ENCODE measurements at regions not wholly inside any gene's neighbourhood (a gene's known extent, or its start where the extent isn't known, plus 50 kb on each side); places are given as distances from the start of the nearest gene placed in this dataset.

DNA sequence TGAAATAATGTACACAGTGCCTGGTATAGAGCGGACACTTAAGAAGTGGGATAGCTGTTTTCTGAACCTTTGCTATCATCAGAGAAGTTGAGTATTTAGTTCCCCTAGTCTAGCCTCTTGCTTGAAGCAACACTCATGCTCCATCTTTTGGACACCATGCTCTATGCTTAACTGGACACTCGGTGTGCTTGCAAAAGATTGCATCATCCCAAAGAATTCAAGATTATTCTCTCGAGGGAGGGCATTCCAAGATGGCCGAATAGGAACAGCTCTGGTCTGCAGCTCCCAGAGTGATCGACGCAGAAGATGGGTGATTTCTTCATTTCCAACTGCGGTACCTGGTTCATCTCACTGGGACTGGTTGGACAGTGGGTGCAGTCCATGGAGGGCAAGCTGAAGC lies 143.9 kb upstream of the FSHR start:
- no peak for DNase-seq (ENCODE audit: extremely low read depth, low read depth)
- TF ChIP-seq CTCF (IDR thresholded peaks at IDR 0.05; ENCODE audit: low read depth, low read length, missing control alignments) = no peak
- no peak overlapping the region for H3K4me3 ChIP-seq (replicated peaks; ENCODE audit: low read depth, low read length)

DNA sequence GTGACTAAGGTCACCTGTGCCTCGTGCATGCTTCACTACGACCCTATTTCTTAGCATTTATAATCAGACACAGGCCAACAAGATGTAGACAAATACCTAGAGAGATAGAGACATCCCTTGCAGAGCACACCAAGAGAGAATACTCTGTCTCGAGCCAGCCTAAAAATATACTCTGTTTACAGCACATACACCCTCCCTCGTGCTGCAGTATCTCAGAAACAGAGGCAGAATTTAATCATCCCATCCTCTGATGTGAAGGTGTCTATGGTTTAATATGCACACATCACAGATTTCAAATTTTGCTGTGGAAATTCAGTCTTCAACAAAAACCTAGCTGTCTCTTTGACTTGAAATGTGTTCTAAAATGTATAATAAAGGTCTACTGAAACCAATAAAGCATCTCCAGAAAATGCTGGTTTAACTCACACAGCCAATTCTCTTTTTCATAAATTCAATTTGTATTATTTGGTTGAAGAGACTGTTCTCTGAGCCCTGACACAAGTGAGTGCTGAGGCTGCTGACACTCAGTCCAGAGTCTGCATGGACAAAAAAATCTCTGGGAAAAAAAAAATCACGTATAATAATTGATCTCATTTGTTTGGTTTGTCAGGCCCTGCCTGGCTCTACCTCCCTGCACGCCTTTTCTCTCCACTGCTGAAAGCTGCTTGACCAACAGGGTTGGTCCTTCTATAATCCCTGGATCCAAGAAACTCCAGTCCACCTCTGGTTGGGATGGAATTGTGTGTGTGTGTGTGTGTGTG lies 142.0 kb upstream of the FSHR start:
- H3K4me3 ChIP-seq (replicated peaks; ENCODE audit: low read depth, low read length) = no peak overlapping the region
- no peak for DNase-seq (ENCODE audit: extremely low read depth, low read depth)
- no peak for TF ChIP-seq CTCF (IDR thresholded peaks at IDR 0.05; ENCODE audit: low read depth, low read length, missing control alignments)

- no peak for TF ChIP-seq CTCF (IDR thresholded peaks at IDR 0.05; ENCODE audit: low read depth, low read length, missing control alignments)
- no peak overlapping the region for H3K4me3 ChIP-seq (replicated peaks; ENCODE audit: low read depth, low read length)
- DNase-seq (ENCODE audit: extremely low read depth, low read depth) = no peak
These were observed 139.9 kb upstream of the FSHR start for GRCh38 chr2:49294225-49294624.

GRCh38 chr2:49291619-49292018 lies 137.3 kb upstream of the FSHR start:
- no peak for TF ChIP-seq CTCF (IDR thresholded peaks at IDR 0.05; ENCODE audit: low read depth, low read length, missing control alignments)
- no peak overlapping the region for H3K4me3 ChIP-seq (replicated peaks; ENCODE audit: low read depth, low read length)
- no peak for DNase-seq (ENCODE audit: extremely low read depth, low read depth)

DNA sequence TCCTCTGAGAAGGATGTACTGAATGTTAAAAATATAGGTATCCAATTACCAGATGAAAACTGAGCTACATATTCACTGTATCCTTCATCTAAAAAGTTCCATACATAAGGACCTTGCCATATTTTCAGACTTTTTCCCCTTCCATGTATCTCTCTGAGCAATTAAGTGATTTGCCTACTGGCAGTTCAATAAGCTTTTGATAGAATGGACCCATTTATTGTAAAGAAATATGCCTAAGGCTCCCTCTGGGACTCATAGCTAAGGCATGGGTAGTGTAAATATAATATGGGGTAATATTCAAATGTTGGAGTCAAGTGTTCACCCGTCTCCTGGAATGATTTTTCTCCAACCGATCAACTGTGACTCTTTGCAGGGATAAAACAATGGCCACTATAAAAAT lies 135.4 kb upstream of the FSHR start:
- no peak for DNase-seq (ENCODE audit: extremely low read depth, low read depth)
- H3K4me3 ChIP-seq (replicated peaks; ENCODE audit: low read depth, low read length) = no peak overlapping the region
- no peak for TF ChIP-seq CTCF (IDR thresholded peaks at IDR 0.05; ENCODE audit: low read depth, low read length, missing control alignments)

DNA sequence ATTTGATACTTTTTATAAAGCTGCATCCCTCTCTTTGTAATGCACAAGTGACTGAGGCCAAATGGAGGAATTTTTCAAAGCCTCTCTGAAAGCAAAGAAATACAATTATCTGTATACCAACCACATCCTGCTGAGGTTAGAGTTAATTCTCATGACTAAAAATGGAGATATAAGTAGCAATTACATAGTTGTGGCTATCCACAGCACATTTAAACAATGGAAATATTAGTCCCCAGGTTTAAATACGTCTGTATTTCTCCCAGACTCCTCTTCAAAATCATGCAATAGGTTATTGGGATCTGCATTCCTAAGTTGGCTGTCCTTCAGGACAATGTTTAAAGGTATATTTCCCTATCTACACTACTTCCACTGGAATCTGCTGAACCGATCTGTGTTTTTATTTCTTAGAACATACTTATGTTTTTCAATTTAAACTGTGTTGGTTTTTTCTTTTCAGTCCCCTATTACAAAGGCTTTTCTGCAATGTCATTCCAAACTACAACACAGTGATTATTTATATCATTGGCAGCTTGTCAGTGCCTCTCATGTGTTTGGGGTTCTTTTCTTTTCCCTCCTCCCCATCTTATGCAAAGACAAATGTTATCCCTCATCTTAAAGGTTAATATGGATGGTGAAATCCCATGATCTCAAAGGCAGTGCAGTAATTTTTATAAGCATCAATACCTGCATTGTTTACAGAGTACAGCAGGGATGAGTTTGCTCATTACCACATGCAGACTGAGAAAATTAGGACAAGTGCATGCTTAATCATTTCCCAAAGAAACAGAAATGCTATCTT lies 134.8 kb upstream of the FSHR start:
- TF ChIP-seq CTCF (IDR thresholded peaks at IDR 0.05; ENCODE audit: low read depth, low read length, missing control alignments) = no peak

More for the DNA sequence above, 134.8 kb upstream of the FSHR start:
- no peak for DNase-seq (ENCODE audit: extremely low read depth, low read depth)
- H3K4me3 ChIP-seq (replicated peaks; ENCODE audit: low read depth, low read length) = no peak overlapping the region
